Endothelial cell of umbilical vein (primary cell): ENCODE measurements at regions not wholly inside any gene's neighbourhood (a gene's known extent, or its start where the extent isn't known, plus 50 kb on each side); places are given as distances from the start of the nearest gene placed in this dataset.

Experiments
- CTCF ChIP-seq, 2 donors: IDR thresholded peaks; 1 replicate in 1 of 2; 2 replicates in 1 of 2; pipeline ENCODE4 v1.5.1; 2011; ENCODE audit warnings: low read length in 2 of 2, mild to moderate bottlenecking in 2 of 2, moderate library complexity in 2 of 2, control low read depth in 1 of 2, inconsistent platforms in 1 of 2, low read depth in 1 of 2; ENCODE audit not compliant: insufficient read depth in 1 of 2; ENCODE audit errors: extremely low read depth in 1 of 2
- EZH2 ChIP-seq: IDR thresholded peaks from 2 replicates; pipeline ENCODE4 v1.6.1; 2012; ENCODE audit warnings: borderline replicate concordance, low read depth, mild to moderate bottlenecking, moderate library complexity, low read length, inconsistent platforms; ENCODE audit not compliant: severe bottlenecking
- MAX ChIP-seq: IDR thresholded peaks from 2 replicates; pipeline ENCODE4 v1.6.1; 2011; ENCODE audit not compliant: insufficient read depth, insufficient read length
- MYC ChIP-seq: IDR thresholded peaks from one replicate; pipeline ENCODE4 v1.6.1; 2011; ENCODE audit warnings: mild to moderate bottlenecking, low read depth, low read length
- POLR2A ChIP-seq: IDR thresholded peaks from 2 replicates; pipeline ENCODE4 v1.6.1; 2012; ENCODE audit warnings: low read depth, mild to moderate bottlenecking, control low read depth, low read length
- POLR2AphosphoS5 ChIP-seq: IDR thresholded peaks from 2 replicates; pipeline ENCODE4 v1.6.1; 2012; ENCODE audit warnings: low read depth, mild to moderate bottlenecking, control low read depth, low read length, moderate library complexity; ENCODE audit not compliant: insufficient read depth

GRCh38 chr5:84729326-84729725 lies 344.6 kb upstream of the EDIL3 start:
- no peak for TF ChIP-seq MYC
- no peak for TF ChIP-seq CTCF (IDR thresholded peaks at IDR 0.05; ENCODE audit: extremely low read depth in 1 of 2, insufficient read depth in 1 of 2, low read depth in 1 of 2, low read length in 2 of 2)
- TF ChIP-seq POLR2A, result no peak
- TF ChIP-seq POLR2AphosphoS5, result no peak
- TF ChIP-seq MAX, result no peak
- no peak for TF ChIP-seq EZH2
